ENCODE measurements at regions not wholly inside any gene's neighbourhood (a gene's known extent, or its start where the extent isn't known, plus 50 kb on each side); places are given as distances from the start of the nearest gene placed in this dataset.

DNA sequence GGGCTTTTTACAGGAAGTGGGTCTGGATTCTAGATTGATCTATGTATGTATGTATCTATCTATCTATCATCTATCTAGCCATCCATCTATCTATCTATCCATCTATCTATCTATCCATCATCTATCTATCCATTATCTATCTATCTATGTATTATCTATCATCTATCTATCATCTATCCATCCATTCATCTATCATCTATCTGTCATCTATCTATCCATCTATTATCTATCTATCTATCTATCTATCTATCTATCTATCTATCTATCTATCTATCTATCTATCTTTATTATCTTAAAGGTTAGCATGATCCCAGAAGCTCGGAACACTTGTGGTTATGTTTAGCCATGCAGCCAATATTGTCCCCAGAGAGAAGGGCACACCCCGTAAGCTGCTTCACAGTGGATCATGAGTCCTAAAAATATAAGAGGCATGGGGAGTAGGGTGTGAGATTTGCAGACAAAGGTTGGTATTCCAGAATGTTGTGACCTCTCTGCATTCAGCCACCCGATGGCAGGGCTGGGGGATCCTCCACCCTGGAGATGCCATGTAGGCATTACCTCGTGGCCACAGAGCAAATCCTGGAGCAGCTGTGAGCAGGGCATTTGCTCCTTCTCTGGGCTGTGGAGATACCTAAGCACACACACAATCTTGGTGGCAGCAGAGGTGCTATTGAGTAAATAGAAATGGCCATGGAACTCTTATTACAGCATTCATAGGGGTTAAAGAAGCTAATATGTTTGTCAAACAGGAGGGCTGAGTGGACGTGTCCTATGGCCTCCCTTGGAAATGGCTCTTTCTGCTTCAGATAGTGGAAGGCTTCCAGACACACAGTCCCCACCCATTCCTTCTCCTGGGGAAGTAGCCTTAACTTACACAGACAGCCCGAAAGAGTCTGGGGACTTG is 310.0 kb upstream of the TSHZ3 start:
- no peak for DNase-seq

DNA sequence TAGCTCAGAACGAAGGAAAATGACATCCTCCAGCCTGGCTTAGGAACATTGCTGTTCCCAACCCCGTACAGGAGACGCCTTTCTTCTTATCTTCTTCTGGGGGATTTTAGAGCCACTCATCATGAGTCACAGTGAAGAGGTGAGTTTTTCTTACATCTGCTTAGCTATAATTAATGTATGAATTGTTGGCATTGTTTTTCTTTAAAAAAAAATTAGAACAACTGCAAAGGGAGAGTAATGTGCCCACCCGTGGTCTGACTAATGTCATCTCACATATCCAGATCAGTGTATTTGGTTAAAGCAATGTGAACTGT is 310.6 kb upstream of the TSHZ3 start:
- no peak for DNase-seq

- DNase-seq = no peak
Measured at GRCh38 chr19:31664096-31664495, 314.9 kb upstream of the TSHZ3 start.

- DNase-seq = no peak
Measured at GRCh38 chr19:31664997-31665396, 315.8 kb upstream of the TSHZ3 start.

- no peak for DNase-seq
Measured at GRCh38 chr19:31666126-31666525, 316.9 kb upstream of the TSHZ3 start.

DNA sequence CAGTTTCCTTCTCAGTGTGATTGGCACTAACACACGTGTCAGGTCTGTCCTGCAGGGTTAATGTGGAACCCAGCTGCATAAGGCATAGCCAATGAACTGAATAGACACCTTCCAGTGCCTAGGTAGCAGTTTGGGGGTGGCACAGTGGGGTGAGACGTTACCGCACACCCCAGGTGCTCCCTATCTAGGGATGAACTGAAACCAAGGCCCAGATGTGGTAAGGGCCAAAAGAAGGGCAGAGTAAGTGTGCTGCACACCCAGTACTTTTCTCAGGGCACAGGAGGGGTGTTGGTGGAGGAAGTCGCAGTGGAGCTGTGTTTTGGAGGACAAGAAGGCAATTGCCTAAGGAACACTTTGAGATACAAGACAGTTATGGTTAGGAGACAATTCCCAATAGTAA is 317.9 kb upstream of the TSHZ3 start:
- no peak for DNase-seq

DNA sequence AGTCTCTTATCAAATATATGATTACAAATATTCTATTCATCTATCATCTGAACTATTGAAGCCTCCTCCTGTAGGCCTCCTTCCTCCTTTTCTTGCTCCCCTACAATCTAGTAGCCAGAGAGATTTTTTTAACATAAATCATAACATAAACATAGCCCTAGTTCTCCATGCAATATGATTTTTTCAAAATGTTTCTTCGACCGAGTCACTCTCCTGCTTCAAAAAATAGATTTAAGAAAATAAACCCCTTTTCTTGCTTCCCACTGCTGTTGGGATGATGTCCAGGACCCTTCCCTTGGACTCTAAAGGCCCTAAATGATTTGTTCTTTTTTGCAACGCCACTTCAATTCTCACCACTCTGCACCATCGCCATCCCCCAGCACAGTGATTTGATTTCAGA is 319.7 kb upstream of the TSHZ3 start:
- DNase-seq = no peak

DNA sequence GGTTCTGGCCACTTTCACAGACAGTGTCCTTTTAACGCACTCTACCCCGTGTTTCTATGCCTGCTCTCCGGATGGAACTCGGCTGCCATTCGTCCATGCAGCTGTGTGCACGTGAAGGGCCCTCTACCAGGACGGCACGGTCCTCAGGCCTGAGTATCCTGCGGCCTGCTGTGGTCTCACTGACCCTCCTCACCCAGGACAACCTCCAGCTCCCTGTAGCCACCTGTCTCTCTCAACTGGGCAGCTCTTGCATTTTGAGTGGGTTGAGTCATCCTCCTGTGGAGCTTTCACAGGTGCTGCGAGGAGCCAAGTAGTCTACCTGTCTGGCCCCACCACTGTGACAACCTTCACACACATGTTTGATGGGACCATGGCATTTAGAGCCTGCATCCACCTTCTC is 321.7 kb upstream of the TSHZ3 start:
- DNase-seq = no peak

- peak in 2 of 3 donors; percentile 8 to 33 for DNase-seq
Measured at GRCh38 chr19:31671411-31672035, 322.3 kb upstream of the TSHZ3 start.

- no peak for DNase-seq
Measured at GRCh38 chr19:31674503-31675192, 325.4 kb upstream of the TSHZ3 start.

DNA sequence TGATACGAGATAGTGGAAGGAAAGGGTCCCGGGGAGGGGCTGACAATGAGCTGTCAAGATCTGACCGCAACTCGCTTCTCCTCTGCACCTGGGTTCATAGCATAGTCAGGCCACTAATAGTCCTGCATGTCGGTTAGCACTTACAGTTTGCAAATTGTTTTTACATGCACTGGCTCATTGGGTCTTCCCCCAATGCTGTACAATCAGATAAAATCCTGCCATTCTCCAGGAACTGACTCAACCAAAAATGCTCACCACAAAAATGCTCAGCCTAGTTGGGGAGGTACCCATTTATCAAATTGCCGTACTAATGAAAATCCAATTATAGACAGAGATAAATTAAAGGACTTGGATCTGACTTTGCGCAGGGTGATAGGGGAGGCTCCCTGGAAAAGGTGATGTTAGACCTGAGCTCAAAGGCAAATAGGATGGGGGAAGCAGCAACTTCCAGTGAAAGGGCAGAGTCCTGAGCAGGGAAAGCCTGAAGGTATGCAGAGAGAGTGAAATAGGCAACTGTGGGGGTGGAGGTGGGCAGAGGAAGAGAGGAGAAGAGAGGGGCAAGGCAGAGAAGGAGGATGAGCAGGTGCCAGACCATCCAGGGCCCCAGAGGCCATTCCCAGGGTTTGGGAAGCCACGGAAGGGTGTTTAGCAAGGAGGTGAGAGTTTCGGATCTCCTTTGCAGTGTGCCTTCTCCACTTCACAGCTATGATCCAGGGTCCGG is 326.1 kb upstream of the TSHZ3 start:
- peak in 1 of 3 donors; percentile 58 for DNase-seq

DNA sequence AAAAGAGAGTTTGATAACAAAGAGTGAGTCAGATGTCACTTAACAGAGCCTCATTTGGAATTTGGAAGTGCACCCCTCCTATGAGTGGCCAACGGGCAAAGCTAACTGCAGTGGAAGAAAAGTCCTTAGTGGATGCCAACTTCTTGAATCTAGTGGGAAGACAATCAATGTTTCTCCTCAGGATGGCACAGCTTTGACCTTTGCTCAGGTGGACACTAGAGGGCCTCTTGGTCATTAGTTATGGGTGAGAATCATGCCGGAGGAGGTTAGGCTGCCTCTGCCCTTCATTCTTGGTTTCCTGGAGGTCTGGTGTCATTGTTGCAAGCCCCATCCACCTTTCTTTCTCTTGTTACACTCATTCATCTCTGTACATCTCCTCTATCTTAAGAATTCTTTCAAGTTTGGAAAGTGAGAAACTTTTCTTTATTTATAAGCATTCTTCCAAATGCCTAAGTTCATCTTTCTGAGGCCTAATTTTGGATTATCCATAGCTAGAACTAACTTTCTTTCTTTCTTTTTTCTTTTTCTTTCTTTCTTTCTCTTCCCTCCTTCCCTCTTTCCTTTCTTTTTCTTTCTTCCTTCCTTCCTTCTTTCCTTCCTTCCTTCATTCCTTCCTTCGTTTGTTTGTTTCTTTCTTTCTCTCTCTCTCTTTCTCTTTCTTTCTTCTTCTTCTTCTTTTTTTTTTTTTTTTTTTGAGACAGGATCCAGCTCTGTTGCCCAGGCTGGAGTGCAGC is 327.2 kb upstream of the TSHZ3 start:
- no peak for DNase-seq

DNA sequence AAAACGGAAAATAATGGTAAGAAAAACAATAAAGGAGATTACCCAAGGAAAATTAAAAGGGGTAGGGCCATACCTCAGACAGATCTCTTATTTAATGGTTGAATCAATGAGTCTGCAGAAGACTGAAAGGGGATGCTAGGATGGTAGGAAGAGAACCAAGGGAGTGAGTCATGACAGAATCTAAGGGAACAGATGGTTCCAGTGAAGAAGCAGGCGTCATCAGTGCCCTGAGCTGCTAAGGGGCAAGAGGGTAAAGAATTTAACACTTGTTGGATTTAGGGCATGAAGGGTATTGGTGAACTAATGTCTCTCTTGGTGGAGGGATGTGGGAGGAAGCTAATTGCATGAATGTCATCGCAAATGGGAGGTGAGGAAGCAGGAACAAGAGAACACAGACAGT is 329.2 kb upstream of the TSHZ3 start:
- DNase-seq = no peak

- DNase-seq = no peak
Measured at GRCh38 chr19:31681121-31681520, 331.9 kb upstream of the TSHZ3 start.

GRCh38 chr19:31693131-31693932 is 344.1 kb upstream of the TSHZ3 start:
- no peak for DNase-seq

DNA sequence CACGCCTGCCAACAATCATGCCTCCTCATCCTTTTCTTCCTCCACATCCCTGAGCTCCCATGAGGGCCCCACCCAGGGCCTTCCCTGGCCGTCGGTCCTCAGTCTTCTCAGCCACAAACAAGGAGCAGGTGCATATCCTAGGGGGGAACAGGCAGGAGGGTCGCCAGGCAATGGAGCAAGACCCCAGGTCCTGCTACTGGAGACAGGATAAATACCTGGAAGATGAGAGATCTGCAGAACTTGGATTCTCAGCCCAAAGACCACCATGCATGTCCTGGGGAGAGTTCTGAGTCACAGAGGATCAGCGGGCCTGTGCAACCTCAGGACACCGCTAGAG is 344.7 kb upstream of the TSHZ3 start:
- DNase-seq = no peak

- no peak for DNase-seq
Measured at GRCh38 chr19:31694761-31695160, 345.5 kb upstream of the TSHZ3 start.

DNA sequence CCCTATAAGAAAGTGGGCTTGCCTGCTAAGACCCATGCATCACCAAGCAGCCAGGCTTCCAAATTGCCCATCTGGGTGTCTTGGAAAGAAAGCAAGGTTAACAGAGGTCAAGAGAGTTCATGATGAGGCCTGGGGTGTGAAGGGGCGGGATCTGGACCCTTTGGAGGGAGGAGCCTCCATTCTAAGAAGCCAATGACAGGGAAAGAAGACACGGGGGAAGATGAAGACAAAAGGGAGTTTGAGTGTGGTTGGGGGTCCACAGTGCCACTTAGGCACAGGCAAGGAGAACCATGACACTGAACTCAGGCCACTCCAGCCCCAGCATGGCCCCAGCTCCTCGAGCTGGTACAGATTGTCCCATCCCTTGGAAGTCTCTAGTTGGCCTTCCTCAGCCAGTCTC is 350.2 kb upstream of the TSHZ3 start:
- no peak for DNase-seq

DNA sequence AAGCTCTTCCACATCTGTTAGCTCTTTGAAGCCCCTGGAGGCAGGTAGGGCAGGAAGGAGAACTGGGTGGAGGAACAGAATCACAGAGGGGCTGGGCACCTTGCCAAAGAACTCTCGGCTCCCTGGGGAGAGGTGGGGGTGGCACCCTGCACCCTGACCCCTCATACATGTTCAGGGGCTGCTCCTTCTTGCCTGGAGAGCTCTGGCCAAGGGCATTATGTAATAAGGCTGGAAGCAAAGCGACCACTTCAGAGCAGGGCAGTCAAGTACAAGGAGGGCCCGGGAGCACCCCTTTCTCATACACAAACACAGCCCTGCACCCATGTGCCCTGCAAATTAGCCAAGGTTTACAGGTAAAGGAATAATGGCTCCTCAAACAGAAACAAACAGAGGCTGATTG is 351.9 kb upstream of the TSHZ3 start:
- no peak for DNase-seq

GRCh38 chr19:31705656-31706055 is 356.4 kb upstream of the TSHZ3 start:
- no peak for DNase-seq

GRCh38 chr19:31706131-31706530 is 356.9 kb upstream of the TSHZ3 start:
- DNase-seq = no peak

All from muscle of back (tissue), 3 donors.